SH-SY5Y (cell line): ENCODE measurements at regions not wholly inside any gene's neighbourhood (a gene's known extent, or its start where the extent isn't known, plus 50 kb on each side); places are given as distances from the start of the nearest gene placed in this dataset.

Source experiments
- GATA2 ChIP-seq: IDR thresholded peaks from 2 replicates; pipeline ENCODE4 v1.6.1; 2011; ENCODE audit warnings: mild to moderate bottlenecking, low read depth, low read length
- GATA3 ChIP-seq: IDR thresholded peaks from 2 replicates; pipeline ENCODE4 v1.6.1; 2011; ENCODE audit warnings: low read depth, mild to moderate bottlenecking, low read length, moderate library complexity

DNA sequence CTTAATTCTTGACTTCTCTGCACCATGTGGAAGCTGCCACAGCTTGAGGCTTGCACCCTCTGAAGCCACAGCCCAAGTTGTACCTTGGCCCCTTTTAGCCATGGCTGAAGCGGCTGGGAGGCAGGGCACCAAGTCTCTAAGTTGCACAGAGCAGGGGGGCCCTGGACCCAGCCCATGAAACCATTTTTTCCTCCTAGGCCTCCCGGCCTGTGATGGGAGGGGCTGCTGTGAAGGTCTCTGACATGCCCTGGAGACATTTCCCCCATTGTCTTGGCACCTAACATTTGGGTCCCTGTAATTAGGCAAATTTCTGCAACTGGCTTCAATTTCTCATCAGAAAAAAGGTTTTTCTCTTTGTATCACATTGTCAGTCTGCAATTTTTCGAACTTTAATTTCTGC is 92.8 kb upstream of the GALNT15 start:
- TF ChIP-seq GATA3 (no peak), GATA2 (no peak)
